ENCODE measurements at regions not wholly inside any gene's neighbourhood (a gene's known extent, or its start where the extent isn't known, plus 50 kb on each side); places are given as distances from the start of the nearest gene placed in this dataset.
A peak's percentile ranks its signal among the peaks of the same experiment; 100 is the strongest.

DNA sequence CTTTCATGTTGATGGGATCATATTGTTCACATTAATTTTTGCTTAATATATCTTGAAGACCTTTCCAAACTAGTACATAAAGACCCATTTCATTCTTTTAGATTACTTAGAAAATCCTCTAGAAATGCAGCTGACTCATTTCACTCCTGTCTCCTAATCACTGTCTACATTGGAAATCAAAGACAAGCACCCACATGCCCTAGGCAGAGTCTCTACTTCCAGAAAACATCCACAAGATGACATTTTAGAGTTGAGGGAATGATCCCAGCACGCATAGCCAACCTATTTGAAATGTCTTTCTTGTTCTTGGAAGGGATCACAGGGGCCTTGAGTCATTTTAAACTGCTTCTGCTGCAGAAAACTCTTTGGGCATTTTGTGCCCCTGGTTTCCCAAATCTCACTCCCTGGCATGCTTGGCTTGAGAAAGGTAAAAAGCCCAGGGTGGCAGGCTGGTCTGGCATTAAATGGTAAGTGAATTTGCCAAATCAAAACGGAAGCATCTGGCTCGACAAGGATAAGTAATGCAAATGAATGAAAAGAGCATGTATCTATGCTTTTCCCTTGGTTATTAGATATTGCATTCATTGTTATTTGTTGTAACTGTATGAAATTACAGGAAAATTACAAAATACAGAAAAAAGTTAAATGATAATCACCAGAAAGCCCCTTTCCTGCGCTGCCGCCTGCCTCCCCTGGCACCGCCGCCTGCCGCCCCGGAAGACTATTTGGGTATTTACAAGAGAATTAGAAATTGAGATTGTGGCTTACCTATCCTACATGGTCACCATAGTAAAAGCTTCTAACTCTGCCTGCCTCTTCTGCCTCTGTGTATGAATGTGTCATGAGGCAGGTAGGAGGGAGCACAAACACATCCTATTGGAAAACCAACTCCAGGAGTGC lies 225.3 kb downstream of the PTEN start:
- no peak for TF ChIP-seq MYC (IDR thresholded peaks at IDR 0.05; ENCODE audit: low read depth, low read length)
- TF ChIP-seq, protein P1, sequence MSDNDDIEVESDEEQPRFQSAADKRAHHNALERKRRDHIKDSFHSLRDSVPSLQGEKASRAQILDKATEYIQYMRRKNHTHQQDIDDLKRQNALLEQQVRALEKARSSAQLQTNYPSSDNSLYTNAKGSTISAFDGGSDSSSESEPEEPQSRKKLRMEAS (IDR thresholded peaks at IDR 0.05; ENCODE audit: low read depth, low read length): no peak
- TF ChIP-seq, protein P2, sequence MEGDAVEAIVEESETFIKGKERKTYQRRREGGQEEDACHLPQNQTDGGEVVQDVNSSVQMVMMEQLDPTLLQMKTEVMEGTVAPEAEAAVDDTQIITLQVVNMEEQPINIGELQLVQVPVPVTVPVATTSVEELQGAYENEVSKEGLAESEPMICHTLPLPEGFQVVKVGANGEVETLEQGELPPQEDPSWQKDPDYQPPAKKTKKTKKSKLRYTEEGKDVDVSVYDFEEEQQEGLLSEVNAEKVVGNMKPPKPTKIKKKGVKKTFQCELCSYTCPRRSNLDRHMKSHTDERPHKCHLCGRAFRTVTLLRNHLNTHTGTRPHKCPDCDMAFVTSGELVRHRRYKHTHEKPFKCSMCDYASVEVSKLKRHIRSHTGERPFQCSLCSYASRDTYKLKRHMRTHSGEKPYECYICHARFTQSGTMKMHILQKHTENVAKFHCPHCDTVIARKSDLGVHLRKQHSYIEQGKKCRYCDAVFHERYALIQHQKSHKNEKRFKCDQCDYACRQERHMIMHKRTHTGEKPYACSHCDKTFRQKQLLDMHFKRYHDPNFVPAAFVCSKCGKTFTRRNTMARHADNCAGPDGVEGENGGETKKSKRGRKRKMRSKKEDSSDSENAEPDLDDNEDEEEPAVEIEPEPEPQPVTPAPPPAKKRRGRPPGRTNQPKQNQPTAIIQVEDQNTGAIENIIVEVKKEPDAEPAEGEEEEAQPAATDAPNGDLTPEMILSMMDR (IDR thresholded peaks at IDR 0.05; ENCODE audit: low read depth, low read length): no peak
- no peak for TF ChIP-seq POLR2A (IDR thresholded peaks at IDR 0.05; ENCODE audit: extremely low read depth, insufficient read length)
- H3K4me3 ChIP-seq (ENCODE audit: low read depth, low read length): no peak overlapping the region
- DNase-seq (ENCODE audit: low read depth): no peak

DNA sequence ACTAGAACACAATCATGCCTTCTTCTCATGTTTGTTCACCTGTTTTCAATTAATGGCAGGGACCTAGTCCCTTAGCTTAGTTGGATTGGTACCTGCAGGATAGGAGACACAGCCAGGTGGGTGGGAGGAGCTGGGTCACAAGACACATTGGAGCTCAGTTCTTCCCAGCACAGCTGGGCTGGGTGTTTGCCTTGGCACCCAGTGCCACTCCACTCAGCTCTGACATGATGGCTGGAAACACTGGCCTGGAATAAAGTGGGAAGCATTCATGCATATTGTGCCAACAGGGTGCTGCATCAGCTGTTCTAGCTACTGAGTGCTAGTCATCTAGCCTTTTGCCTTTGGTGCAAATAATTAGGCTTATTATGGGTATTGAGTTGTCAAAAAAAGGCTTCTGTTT lies 226.1 kb downstream of the PTEN start:
- no peak overlapping the region for H3K4me3 ChIP-seq (ENCODE audit: low read depth, low read length)
- DNase-seq (ENCODE audit: low read depth): no peak
- TF ChIP-seq, protein P2 (IDR thresholded peaks at IDR 0.05; ENCODE audit: low read depth, low read length): no peak
- TF ChIP-seq, protein P1 (IDR thresholded peaks at IDR 0.05; ENCODE audit: low read depth, low read length): no peak
- no peak for TF ChIP-seq POLR2A (IDR thresholded peaks at IDR 0.05; ENCODE audit: extremely low read depth, insufficient read length)
- TF ChIP-seq MYC (IDR thresholded peaks at IDR 0.05; ENCODE audit: low read depth, low read length): no peak

DNA sequence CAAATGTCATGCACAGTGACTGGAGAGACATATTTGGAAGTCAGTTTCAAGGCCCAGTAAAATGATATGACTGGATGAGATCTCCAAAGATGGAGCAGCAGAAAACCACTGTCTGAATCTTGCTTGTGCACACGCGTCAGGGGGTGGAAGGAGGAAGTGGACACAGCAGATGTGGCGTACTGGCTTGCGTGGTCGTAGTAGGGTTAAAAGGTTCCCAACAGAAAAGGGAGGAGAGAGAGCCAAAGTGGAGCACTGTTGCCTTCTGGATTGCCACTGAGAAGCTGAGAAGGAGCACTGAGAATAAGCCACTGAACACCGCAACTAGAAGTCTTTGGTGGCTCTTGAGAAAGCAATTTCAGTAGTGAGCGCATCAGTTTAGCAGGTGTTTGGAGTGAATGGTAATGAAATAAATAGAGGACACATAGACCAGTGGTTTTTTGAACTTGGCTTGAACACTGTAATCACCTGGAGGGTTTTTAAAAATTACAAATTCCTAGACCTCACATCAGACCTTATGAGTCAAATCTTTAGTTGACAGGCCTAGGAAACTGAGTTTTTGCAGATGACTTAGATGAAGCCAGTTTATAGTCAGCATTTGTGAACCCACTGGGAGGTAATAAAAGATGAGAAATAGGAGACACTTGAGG lies 227.3 kb downstream of the PTEN start:
- TF ChIP-seq MYC (IDR thresholded peaks at IDR 0.05; ENCODE audit: low read depth, low read length) (peak; percentile 39; the same call in 1 of the 2 replicates), POLR2A (IDR thresholded peaks at IDR 0.05; ENCODE audit: extremely low read depth, insufficient read length) (no peak)
- TF ChIP-seq, protein P1 (IDR thresholded peaks at IDR 0.05; ENCODE audit: low read depth, low read length): peak; percentile 58; the same call in 1 of the 2 replicates
- no peak overlapping the region for H3K4me3 ChIP-seq (ENCODE audit: low read depth, low read length)
- DNase-seq (ENCODE audit: low read depth): peak; percentile 86

DNA sequence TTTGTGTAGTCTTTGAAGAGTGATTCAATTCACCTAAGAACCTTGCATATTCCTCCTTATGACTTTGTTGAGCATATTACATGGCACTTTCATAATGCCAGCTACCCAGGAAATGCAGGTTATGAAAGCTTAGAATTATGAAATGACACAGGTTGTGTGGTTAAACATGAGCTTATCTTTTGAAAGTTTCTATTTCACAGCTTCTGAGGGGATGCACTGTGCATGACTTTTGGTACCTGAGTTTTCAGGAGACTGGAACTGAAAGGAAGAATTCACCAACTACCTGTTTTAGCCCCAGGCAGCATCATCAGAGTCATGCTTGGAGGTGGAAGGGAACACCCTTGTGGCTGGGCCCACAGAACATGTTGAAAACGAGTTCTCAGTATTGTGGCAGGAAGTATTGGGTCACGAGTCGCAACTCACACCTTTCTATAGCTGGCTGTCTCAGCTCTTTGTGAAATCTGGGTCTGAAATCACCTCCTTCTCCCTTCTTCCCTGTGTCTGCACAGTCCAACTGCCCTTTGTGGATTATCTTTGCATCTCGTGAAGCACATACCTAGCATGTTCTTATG lies 228.2 kb downstream of the PTEN start:
- peak; percentile 78 for DNase-seq (ENCODE audit: low read depth)

DNA sequence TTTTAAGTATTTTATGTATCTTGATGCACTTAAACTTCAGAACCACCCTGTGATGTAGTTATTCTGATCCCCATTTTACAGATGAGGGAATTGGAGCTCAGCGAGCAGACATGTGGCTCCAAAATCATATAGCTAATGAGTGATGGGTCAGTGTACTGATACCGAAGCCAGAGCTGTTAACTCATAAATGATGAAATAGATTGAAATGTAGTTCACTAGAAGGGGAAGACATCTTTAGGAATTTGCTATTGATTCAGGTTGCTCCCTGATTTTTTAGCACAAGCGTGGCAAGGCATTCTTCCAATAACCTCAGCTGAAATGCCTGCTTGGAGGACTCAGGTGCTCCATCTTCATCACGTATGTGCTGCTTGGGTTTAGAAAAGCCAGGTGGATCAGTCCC lies 228.8 kb downstream of the PTEN start:
- H3K4me3 ChIP-seq (ENCODE audit: low read depth, low read length): no peak overlapping the region
- DNase-seq (ENCODE audit: low read depth): no peak
- TF ChIP-seq, protein P1 (IDR thresholded peaks at IDR 0.05; ENCODE audit: low read depth, low read length): no peak
- TF ChIP-seq POLR2A (IDR thresholded peaks at IDR 0.05; ENCODE audit: extremely low read depth, insufficient read length) (no peak), MYC (IDR thresholded peaks at IDR 0.05; ENCODE audit: low read depth, low read length) (no peak)
- TF ChIP-seq, protein P2 (IDR thresholded peaks at IDR 0.05; ENCODE audit: low read depth, low read length): no peak

More for the DNA sequence above, 228.2 kb downstream of the PTEN start:
- no peak overlapping the region for H3K4me3 ChIP-seq (ENCODE audit: low read depth, low read length)
- TF ChIP-seq, protein P1 (IDR thresholded peaks at IDR 0.05; ENCODE audit: low read depth, low read length): peak; percentile 65; the same call in 1 of the 2 replicates
- no peak for TF ChIP-seq MYC (IDR thresholded peaks at IDR 0.05; ENCODE audit: low read depth, low read length)
- TF ChIP-seq, protein P2 (IDR thresholded peaks at IDR 0.05; ENCODE audit: low read depth, low read length): no peak

All from NB4 (cell line).